Breast epithelium (tissue), 3 donors: ENCODE measurements at regions not wholly inside any gene's neighbourhood (a gene's known extent, or its start where the extent isn't known, plus 50 kb on each side); places are given as distances from the start of the nearest gene placed in this dataset.

ENCODE experiments used
- CTCF ChIP-seq, 3 donors: fragments of 450-650 bp; IDR thresholded peaks; one replicate each; pipeline ENCODE4 v1.5.1; 2016 to 2017; ENCODE audit warnings: antibody characterized with exemption in 3 of 3, mild to moderate bottlenecking in 3 of 3, moderate library complexity in 3 of 3
- POLR2A ChIP-seq: fragments of 450-650 bp; IDR thresholded peaks from one replicate; pipeline ENCODE4 v1.6.1; 2016; ENCODE audit warnings: antibody characterized with exemption, mild to moderate bottlenecking, moderate library complexity
- POLR2AphosphoS5 ChIP-seq, 3 donors: sonication (generic); formaldehyde crosslinking; IDR thresholded peaks; one replicate each; pipeline ENCODE4 v1.6.1; 2017; ENCODE audit warnings: antibody characterized with exemption in 3 of 3

DNA sequence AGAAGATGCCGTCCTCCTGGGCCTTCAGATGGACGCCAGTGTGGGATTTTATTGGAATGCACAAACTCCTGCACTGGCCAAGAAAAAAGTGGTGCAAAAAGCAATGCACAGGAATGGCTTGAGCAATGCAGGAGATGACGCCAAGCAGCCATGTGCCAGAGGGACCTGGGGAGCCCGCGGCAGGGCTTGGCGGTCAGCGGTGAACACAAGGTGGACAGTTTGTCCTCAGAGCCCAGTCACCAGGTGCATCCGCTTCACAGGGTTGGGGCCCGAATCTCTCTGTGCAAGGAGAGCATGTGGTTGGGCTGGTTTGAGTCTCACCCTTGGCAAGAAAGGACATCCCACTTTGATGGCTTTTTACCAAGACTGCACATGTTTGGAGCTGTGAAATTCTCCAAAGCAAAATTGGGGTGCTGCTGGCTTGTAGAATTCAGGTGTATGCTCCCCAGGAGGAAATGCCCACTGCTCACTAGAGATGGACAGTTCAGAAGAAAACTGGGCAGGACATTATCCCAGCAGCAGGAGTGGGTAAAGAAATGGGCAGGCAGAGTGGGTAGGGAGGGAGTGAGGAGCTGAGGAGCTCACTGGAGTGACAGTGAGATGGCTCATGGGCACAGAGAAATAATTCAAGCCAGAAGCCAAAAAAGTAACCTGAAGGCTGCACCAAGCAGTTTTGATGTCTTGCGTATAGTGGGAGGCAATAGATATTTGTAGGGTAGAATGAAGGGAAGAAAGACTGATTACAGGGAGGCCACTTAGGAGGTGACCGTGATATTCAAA lies 463.9 kb downstream of the MTRR start:
- TF ChIP-seq CTCF (IDR thresholded peaks at IDR 0.05) (no peak), POLR2A (no peak), POLR2AphosphoS5 (IDR thresholded peaks at IDR 0.05) (no peak)
